H1 (cell line): ENCODE measurements at regions not wholly inside any gene's neighbourhood (a gene's known extent, or its start where the extent isn't known, plus 50 kb on each side); places are given as distances from the start of the nearest gene placed in this dataset.
A peak's percentile ranks its signal among the peaks of the same experiment; 100 is the strongest.

Experiments
- CTCF ChIA-PET: fragments of 300-600 bp; sonication (Branson Sonifier 250); formaldehyde crosslinking; loops from one replicate; lab custom pipeline; 2021; ENCODE audit not compliant: partially characterized antibody; lab: Charles Lee
- POLR2A ChIA-PET: fragments of 300-600 bp; sonication (Branson Sonifier 250); formaldehyde crosslinking; loops from one replicate; lab custom pipeline; 2021; ENCODE audit warnings: inconsistent platforms; ENCODE audit not compliant: partially characterized antibody; lab: Charles Lee
- DNase-seq, 2 experiments: peaks; one replicate each; pipeline versions ENCODE4 v3.0.0 to v3.0.0-alpha.2; 2010 to 2022; ENCODE audit warnings: low spot score in 2 of 2, low read depth in 1 of 2, mixed read lengths in 1 of 2
- FAIRE-seq: peaks from 2 replicates; lab custom pipeline; 2011; peaks lifted over from hg19 to GRCh38; lab: Jason Lieb, UNC
- H2AFZ ChIP-seq: 2 replicates; pipeline ENCODE4 v1.8.1; 2012; ENCODE audit warnings: low read length, inconsistent platforms
- H2AK5ac ChIP-seq: 2 replicates; pipeline ENCODE4 v1.6.1; 2013; ENCODE audit warnings: low read depth, low read length
- H2BK120ac ChIP-seq: replicated peaks from 2 replicates; pipeline ENCODE3; 2013; ENCODE audit warnings: low read depth, low read length, inconsistent platforms
- H2BK12ac ChIP-seq: 2 replicates; pipeline ENCODE4 v1.6.1; 2013; ENCODE audit warnings: low read depth, low read length
- H2BK15ac ChIP-seq: 2 replicates; pipeline ENCODE4 v1.6.1; 2013; ENCODE audit warnings: low read length
- H2BK20ac ChIP-seq: 2 replicates; pipeline ENCODE4 v1.6.1; 2013; ENCODE audit warnings: low read length
- H2BK5ac ChIP-seq: 2 replicates; pipeline ENCODE4 v1.6.1; 2013; ENCODE audit warnings: low read depth, low read length
- H3K14ac ChIP-seq: 2 replicates; pipeline ENCODE4 v1.6.1; 2013; ENCODE audit warnings: inconsistent platforms; ENCODE audit not compliant: insufficient read length
- H3K18ac ChIP-seq: 2 replicates; pipeline ENCODE4 v1.6.1; 2013; ENCODE audit warnings: low read length; ENCODE audit errors: extremely low read depth
- H3K23ac ChIP-seq: 2 replicates; pipeline ENCODE4 v1.6.1; 2013; ENCODE audit warnings: inconsistent platforms; ENCODE audit not compliant: insufficient read length
- H3K23me2 ChIP-seq: 2 replicates; pipeline ENCODE4 v1.6.1; 2013; ENCODE audit warnings: low read depth, low read length
- H3K27ac ChIP-seq: 2 replicates; pipeline ENCODE4 v1.6.1; 2011; ENCODE audit warnings: low read depth, low read length, inconsistent platforms
- H3K27me3 ChIP-seq, 4 experiments: replicated peaks in 1 of 4; 1 replicate in 1 of 4; 2 replicates in 3 of 4; pipeline versions ENCODE4 v1.6.1 to v1.8.1; 2011 to 2013; ENCODE audit warnings: low read length in 3 of 4, mild to moderate bottlenecking in 3 of 4, inconsistent platforms in 2 of 4, mixed read lengths in 2 of 4, moderate library complexity in 1 of 4; ENCODE audit not compliant: control insufficient read depth in 3 of 4, insufficient read depth in 3 of 4; ENCODE audit errors: extremely low read depth in 1 of 4
- H3K36me3 ChIP-seq, 4 experiments: 2 replicates each; pipeline versions ENCODE4 v1.6.1 to v1.8.1; 2011 to 2013; ENCODE audit warnings: mild to moderate bottlenecking in 4 of 4, low read length in 3 of 4, moderate library complexity in 2 of 4, control low read depth in 1 of 4, inconsistent platforms in 1 of 4; ENCODE audit not compliant: insufficient read depth in 4 of 4, control insufficient read depth in 2 of 4
- H3K4ac ChIP-seq: replicated peaks from 2 replicates; pipeline ENCODE3; 2013; ENCODE audit warnings: low read length, low read depth, mixed read lengths, inconsistent platforms; ENCODE audit not compliant: insufficient read length
- H3K4me1 ChIP-seq, 4 experiments: replicated peaks in 1 of 4; 1 replicate in 1 of 4; 2 replicates in 3 of 4; pipeline versions ENCODE4 v1.6.1 to v1.8.1; 2011 to 2013; ENCODE audit warnings: low read length in 3 of 4, inconsistent platforms in 2 of 4, mixed read lengths in 1 of 4; ENCODE audit not compliant: insufficient read depth in 4 of 4, control insufficient read depth in 3 of 4
- H3K4me2 ChIP-seq, 2 experiments: 2 replicates each; pipeline versions ENCODE4 v1.6.1 to v1.8.1; 2011 to 2013; ENCODE audit warnings: low read depth in 2 of 2, low read length in 2 of 2, control low read depth in 1 of 2, inconsistent platforms in 1 of 2, mild to moderate bottlenecking in 1 of 2; ENCODE audit not compliant: insufficient read depth in 1 of 2
- H3K4me3 ChIP-seq, 4 experiments: fragments of 200-600, 300-600 bp in 1 of 4; sonication (generic), shearing (Covaris generic), sonication (Bioruptor Twin) in 1 of 4; 2 replicates each; pipeline versions ENCODE4 v1.5.1 to v1.8.1; 2011 to 2016; ENCODE audit warnings: low read length in 4 of 4, low read depth in 3 of 4, control low read depth in 2 of 4, inconsistent platforms in 2 of 4, mild to moderate bottlenecking in 2 of 4, mixed read lengths in 1 of 4, moderate library complexity in 1 of 4; ENCODE audit not compliant: insufficient read depth in 2 of 4; ENCODE audit errors: extremely low read depth in 1 of 4
- H3K56ac ChIP-seq: replicated peaks from 2 replicates; pipeline ENCODE3; 2013; ENCODE audit warnings: low read depth, mild to moderate bottlenecking, mixed read lengths, low read length, inconsistent platforms; ENCODE audit not compliant: insufficient read length
- H3K79me1 ChIP-seq: 2 replicates; pipeline ENCODE4 v1.6.1; 2013; ENCODE audit warnings: low read depth, low read length, control low read depth
- H3K79me2 ChIP-seq, 2 experiments: 2 replicates each; pipeline versions ENCODE4 v1.6.1 to v1.8.1; 2012 to 2013; ENCODE audit warnings: low read length in 2 of 2, mild to moderate bottlenecking in 2 of 2, inconsistent platforms in 1 of 2; ENCODE audit not compliant: insufficient read depth in 2 of 2, control insufficient read depth in 1 of 2
- H3K9ac ChIP-seq, 4 experiments: replicated peaks in 1 of 4; 1 replicate in 1 of 4; 2 replicates in 3 of 4; pipeline versions ENCODE4 v1.6.1 to v1.8.1; 2011 to 2013; ENCODE audit warnings: low read depth in 3 of 4, low read length in 3 of 4, control low read depth in 2 of 4, mild to moderate bottlenecking in 2 of 4, moderate library complexity in 2 of 4, inconsistent platforms in 1 of 4; ENCODE audit errors: extremely low read depth in 1 of 4
- H3K9me3 ChIP-seq, 2 experiments: 2 replicates each; pipeline versions ENCODE4 v1.6.1 to v1.8.1; 2012 to 2013; ENCODE audit warnings: mild to moderate bottlenecking in 2 of 2, moderate library complexity in 2 of 2, control low read depth in 1 of 2, inconsistent platforms in 1 of 2, low read depth in 1 of 2, low read length in 1 of 2, mixed read lengths in 1 of 2; ENCODE audit not compliant: insufficient read depth in 2 of 2
- H4K20me1 ChIP-seq, 2 experiments: replicated peaks in 1 of 2; 2 replicates each; pipeline versions ENCODE3 to v1.8.1; 2011 to 2013; ENCODE audit warnings: inconsistent platforms in 2 of 2, low read length in 2 of 2, mild to moderate bottlenecking in 1 of 2; ENCODE audit not compliant: insufficient read depth in 2 of 2, control insufficient read depth in 1 of 2
- H4K5ac ChIP-seq: 2 replicates; pipeline ENCODE4 v1.6.1; 2013; ENCODE audit warnings: low read length, low read depth, mixed read lengths, inconsistent platforms; ENCODE audit not compliant: insufficient read length
- H4K8ac ChIP-seq: 2 replicates; pipeline ENCODE4 v1.8.0; 2013; ENCODE audit warnings: mild to moderate bottlenecking, moderate library complexity, low read length, inconsistent platforms; ENCODE audit not compliant: insufficient read depth; ENCODE audit errors: extremely low read depth
- H4K91ac ChIP-seq: replicated peaks from 2 replicates; pipeline ENCODE3; 2013; ENCODE audit warnings: low read length, mixed read lengths, inconsistent platforms; ENCODE audit not compliant: insufficient read length
- E2F6 ChIP-seq: IDR thresholded peaks from 2 replicates; pipeline ENCODE4 v1.6.1; 2012; ENCODE audit warnings: inconsistent platforms
- KDM4A ChIP-seq: IDR thresholded peaks from one replicate; pipeline ENCODE4 v1.7.1; 2012; ENCODE audit warnings: low read depth, mild to moderate bottlenecking, moderate library complexity, low read length, inconsistent platforms; ENCODE audit not compliant: severe bottlenecking
- RAD21 ChIP-seq, 2 experiments: IDR thresholded peaks in 1 of 2; conservative IDR thresholded peaks in 1 of 2; 2 replicates each; pipeline ENCODE4 v1.6.1; 2011; ENCODE audit warnings: low read depth in 2 of 2, low read length in 2 of 2, improper control_type of control experiment in 1 of 2, inconsistent platforms in 1 of 2, mild to moderate bottlenecking in 1 of 2, moderate library complexity in 1 of 2
- RBBP5 ChIP-seq: IDR thresholded peaks from 2 replicates; pipeline ENCODE4 v1.7.1; 2012; ENCODE audit warnings: low read depth, mild to moderate bottlenecking, inconsistent platforms, low read length, moderate library complexity, borderline replicate concordance
- WGBS, 2 experiments: shearing (Covaris generic) in 1 of 2; methylation state at CpG; one replicate each; pipeline versions ENCODE4 v1.1.6 to v1.1.7; 2013 to 2015; ENCODE audit warnings: low lambda C conversion rate in 2 of 2, mixed read lengths in 2 of 2, inconsistent platforms in 1 of 2, low coverage in 1 of 2, missing lambda C conversion rate in 1 of 2; ENCODE audit not compliant: insufficient replicate concordance in 2 of 2, insufficient coverage in 1 of 2, insufficient read length in 1 of 2; ENCODE audit errors: extremely low coverage in 1 of 2, missing lambda C conversion rate in 1 of 2; 5-methylcytosine and 5-hydroxymethylcytosine counted together
- TF ChIP-seq, protein P1 (sequence below): IDR thresholded peaks from 2 replicates; pipeline ENCODE4 v1.6.1; 2012; ENCODE audit warnings: inconsistent platforms

DNA sequence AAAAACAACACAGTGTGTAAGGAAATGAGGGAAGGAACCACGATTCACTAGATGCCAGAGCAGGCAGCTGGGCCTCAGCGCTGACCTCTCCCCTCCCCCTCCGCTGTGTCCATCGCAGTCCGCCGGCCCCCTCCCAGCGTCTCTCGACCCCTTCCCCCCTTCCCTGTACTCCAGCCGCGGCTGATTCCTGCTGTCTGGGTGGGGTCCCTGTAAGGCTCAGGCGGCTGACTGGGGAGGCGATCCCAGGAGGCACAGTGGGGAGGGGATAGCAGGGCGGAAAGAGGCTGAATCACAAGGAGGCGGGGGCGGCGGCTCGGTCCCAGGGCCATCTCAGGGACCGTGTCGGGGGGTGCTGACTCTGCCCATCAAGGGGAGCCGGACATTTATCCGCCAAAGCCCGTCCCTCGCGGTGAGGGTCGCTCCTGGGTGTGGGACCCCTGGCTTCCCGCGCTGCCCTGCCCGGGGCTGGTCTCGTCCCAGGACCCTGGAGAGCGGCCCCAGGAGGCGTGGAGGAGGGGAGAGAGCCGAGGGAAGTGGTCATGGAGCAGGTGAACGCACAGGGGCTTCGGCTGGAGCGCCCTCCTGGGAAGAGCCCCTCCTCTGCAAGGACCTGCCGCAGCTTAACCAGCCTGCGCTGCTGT is 241.9 kb downstream of the PTPRU start:
- CTCF ChIA-PET: interaction anchor here (0.6 to 1.1 kb wide), 2 partner anchors 27 to 238 kb away, joined by 3 read pairs; no protein-coding TSS in a partner anchor
- TF ChIP-seq RAD21 (IDR thresholded peaks at IDR 0.05 in 1 of 2, conservative IDR thresholded peaks at IDR 0.05 in 1 of 2; ENCODE audit: low read depth in 2 of 2, low read length in 2 of 2) (peak in 1 of 2 experiments; percentile 1; a peak in 1 of 4 replicates), RBBP5 (no peak), E2F6 (peak; percentile 31; the same call in 1 of the 2 replicates), KDM4A (peak; percentile 72)
- TF ChIP-seq, protein P1, sequence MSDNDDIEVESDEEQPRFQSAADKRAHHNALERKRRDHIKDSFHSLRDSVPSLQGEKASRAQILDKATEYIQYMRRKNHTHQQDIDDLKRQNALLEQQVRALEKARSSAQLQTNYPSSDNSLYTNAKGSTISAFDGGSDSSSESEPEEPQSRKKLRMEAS: peak; percentile 45; the same call in 1 of the 2 replicates
- TF ChIP-seq, all 59 proteins: peak for 4

More for the DNA sequence above, 241.9 kb downstream of the PTPRU start:
- no peak overlapping the region for H2BK12ac ChIP-seq
- H3K36me3 ChIP-seq: no peaks in the 10 kb centered on the region
- no peaks in the 10 kb centered on the region for H3K9me3 ChIP-seq
- no peak overlapping the region for H3K4ac ChIP-seq
- no peak overlapping the region for H4K91ac ChIP-seq
- peak; percentile 29 to 70 for DNase-seq
- H3K4me1 ChIP-seq: peaks cover 0 to 12% (median 4%) of the 10 kb centered on the region in 4 experiments; a peak in 3 of 7 replicates
- H2BK20ac ChIP-seq: no peak overlapping the region
- H2BK5ac ChIP-seq: no peak overlapping the region
- H3K79me1 ChIP-seq: no peaks in the 10 kb centered on the region
- H4K5ac ChIP-seq: peak overlapping the region; percentile 19
- H3K27me3 ChIP-seq: peaks cover 0 to 5% (median 0%) of the 10 kb centered on the region in 4 experiments; a peak in 2 of 7 replicates
- H3K79me2 ChIP-seq: no peaks in the 10 kb centered on the region
- H2BK120ac ChIP-seq: no peak overlapping the region
- H2AK5ac ChIP-seq: no peak overlapping the region
- H3K27ac ChIP-seq: no peak overlapping the region
- H3K56ac ChIP-seq: no peak overlapping the region
- H4K8ac ChIP-seq: peak overlapping the region; percentile 32; the same call in 1 of the 2 replicates
- POLR2A ChIA-PET: no interaction called here
- no peak overlapping the region for H3K23ac ChIP-seq
- no peak overlapping the region for H2AFZ ChIP-seq
- peak overlapping the region; percentile 49 to 71 for H3K4me2 ChIP-seq
- H2BK15ac ChIP-seq: no peak overlapping the region
- H3K4me3 ChIP-seq: peak overlapping the region; percentile 26 to 58 (median 40)
- FAIRE-seq: no peak
- no peaks in the 10 kb centered on the region; the same call in 1 of the 2 replicates for H3K23me2 ChIP-seq
- no peaks in the 10 kb centered on the region for H4K20me1 ChIP-seq
- no peak overlapping the region for H3K14ac ChIP-seq
- 6% methylated on average over 16 of the region's 37 CpGs; no CpG with 5 or more reads in 1 of the 2 experiments for WGBS, 2 experiments
- H3K18ac ChIP-seq: no peak overlapping the region; the same call in 1 of the 2 replicates
- peak overlapping the region in 1 of 4 experiments; percentile 17; a peak in 2 of 7 replicates for H3K9ac ChIP-seq
